HL-60 (cell line): ENCODE measurements at regions not wholly inside any gene's neighbourhood (a gene's known extent, or its start where the extent isn't known, plus 50 kb on each side); places are given as distances from the start of the nearest gene placed in this dataset.
"Not testable (repeated sequence)": the region's sequence is repeated elsewhere in the genome, so short reads cannot be mapped to it uniquely, and the experiment has no call there.

Source experiments
- DNase-seq, 2 experiments: peaks; one replicate each; pipeline ENCODE4 v3.0.0-alpha.2; 2010 to 2020; ENCODE audit warnings: low read depth in 1 of 2, low spot score in 1 of 2
- H3K27ac ChIP-seq: fragments of 250-450 bp; sonication (Bioruptor Pico); replicated peaks from 2 replicates; pipeline ENCODE4 v1.5.1; 2020; ENCODE audit warnings: mild to moderate bottlenecking, moderate library complexity
- H3K27me3 ChIP-seq: fragments of 250-450 bp; sonication (Bioruptor Pico); 2 replicates; pipeline ENCODE4 v1.5.1; 2021; ENCODE audit warnings: mild to moderate bottlenecking, moderate library complexity; ENCODE audit not compliant: insufficient read depth, poor library complexity, severe bottlenecking
- H3K4me3 ChIP-seq: replicated peaks from 2 replicates; pipeline ENCODE4 v1.5.1; 2011; ENCODE audit warnings: mild to moderate bottlenecking, control low read depth, low read length; ENCODE audit not compliant: insufficient read depth
- CTCF ChIP-seq: IDR thresholded peaks from one replicate; pipeline ENCODE4 v1.5.1; 2011; ENCODE audit warnings: low read length, control low read depth, inconsistent platforms; ENCODE audit not compliant: insufficient read depth
- GABPA ChIP-seq: IDR thresholded peaks from 2 replicates; pipeline ENCODE4 v1.6.1; 2012; ENCODE audit warnings: low read depth
- POLR2AphosphoS5 ChIP-seq: IDR thresholded peaks from 2 replicates; pipeline ENCODE4 v1.6.1; 2012; ENCODE audit warnings: low read depth
- SPI1 ChIP-seq: IDR thresholded peaks from 2 replicates; pipeline ENCODE4 v1.6.1; 2012; ENCODE audit warnings: low read depth, mild to moderate bottlenecking, borderline replicate concordance
- TF ChIP-seq, protein P1 (sequence below): IDR thresholded peaks from 2 replicates; pipeline ENCODE4 v1.6.1; 2012; ENCODE audit warnings: low read depth; ENCODE audit not compliant: insufficient replicate concordance

- H3K27me3 ChIP-seq = no peaks in the 10 kb centered on the region
- no peak for TF ChIP-seq POLR2AphosphoS5
- no peak for TF ChIP-seq CTCF
- TF ChIP-seq SPI1 = no peak
- TF ChIP-seq, protein P1, sequence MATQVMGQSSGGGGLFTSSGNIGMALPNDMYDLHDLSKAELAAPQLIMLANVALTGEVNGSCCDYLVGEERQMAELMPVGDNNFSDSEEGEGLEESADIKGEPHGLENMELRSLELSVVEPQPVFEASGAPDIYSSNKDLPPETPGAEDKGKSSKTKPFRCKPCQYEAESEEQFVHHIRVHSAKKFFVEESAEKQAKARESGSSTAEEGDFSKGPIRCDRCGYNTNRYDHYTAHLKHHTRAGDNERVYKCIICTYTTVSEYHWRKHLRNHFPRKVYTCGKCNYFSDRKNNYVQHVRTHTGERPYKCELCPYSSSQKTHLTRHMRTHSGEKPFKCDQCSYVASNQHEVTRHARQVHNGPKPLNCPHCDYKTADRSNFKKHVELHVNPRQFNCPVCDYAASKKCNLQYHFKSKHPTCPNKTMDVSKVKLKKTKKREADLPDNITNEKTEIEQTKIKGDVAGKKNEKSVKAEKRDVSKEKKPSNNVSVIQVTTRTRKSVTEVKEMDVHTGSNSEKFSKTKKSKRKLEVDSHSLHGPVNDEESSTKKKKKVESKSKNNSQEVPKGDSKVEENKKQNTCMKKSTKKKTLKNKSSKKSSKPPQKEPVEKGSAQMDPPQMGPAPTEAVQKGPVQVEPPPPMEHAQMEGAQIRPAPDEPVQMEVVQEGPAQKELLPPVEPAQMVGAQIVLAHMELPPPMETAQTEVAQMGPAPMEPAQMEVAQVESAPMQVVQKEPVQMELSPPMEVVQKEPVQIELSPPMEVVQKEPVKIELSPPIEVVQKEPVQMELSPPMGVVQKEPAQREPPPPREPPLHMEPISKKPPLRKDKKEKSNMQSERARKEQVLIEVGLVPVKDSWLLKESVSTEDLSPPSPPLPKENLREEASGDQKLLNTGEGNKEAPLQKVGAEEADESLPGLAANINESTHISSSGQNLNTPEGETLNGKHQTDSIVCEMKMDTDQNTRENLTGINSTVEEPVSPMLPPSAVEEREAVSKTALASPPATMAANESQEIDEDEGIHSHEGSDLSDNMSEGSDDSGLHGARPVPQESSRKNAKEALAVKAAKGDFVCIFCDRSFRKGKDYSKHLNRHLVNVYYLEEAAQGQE = no peak
- no peak for TF ChIP-seq GABPA
Observed at GRCh38 chr17:79548116-79548515, 62.7 kb downstream of the RBFOX3 start.

DNA sequence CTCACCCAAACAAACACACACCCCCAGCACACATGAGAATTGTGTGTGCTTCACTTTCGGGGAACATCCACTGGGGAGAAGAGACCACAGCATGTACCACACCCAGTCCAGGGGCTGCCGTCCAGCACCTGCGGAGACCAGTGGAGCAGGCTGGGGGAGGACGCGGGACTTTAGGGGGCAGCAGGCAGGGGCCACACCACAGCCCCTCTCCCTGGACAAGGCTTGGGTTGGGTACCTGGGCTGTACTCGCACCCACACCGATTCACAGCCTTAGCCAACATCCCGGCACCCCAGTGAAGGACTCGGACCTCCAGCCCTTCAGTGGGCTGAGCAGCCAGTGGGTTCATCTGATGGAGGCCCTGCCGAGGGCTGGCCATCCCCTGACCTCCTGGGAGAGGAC lies 63.3 kb downstream of the RBFOX3 start:
- Histone ChIP-seq H3K4me3 (no peak overlapping the region), H3K27me3 (no peaks in the 10 kb centered on the region), H3K27ac (no peak overlapping the region)
- TF ChIP-seq, protein P1 = no peak
- no peak for TF ChIP-seq SPI1
- TF ChIP-seq GABPA = no peak
- no peak for DNase-seq

More at GRCh38 chr17:79548116-79548515, 62.7 kb downstream of the RBFOX3 start:
- no peak overlapping the region for H3K4me3 ChIP-seq
- no peak overlapping the region for H3K27ac ChIP-seq
- no peak for DNase-seq

DNA sequence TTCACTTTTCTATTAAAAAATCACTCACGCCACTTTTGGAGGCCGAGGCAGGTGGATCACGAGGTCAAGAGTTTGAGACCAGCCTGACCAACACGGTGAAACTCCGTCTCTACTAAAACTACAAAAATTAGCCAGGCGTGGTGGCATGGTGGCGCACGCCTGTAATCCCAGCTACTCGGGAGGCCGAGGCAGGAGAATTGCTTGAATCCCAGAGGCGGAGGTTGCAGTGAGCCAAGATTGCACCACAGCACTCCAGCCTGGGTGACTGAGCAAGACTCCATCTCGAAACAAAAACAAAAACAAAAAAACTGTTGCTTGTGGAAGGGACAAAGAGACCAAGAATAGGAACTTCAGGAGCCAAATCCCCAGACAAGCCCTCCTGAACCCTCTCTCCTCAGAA lies 63.7 kb downstream of the RBFOX3 start:
- not testable (repeated sequence) for H3K27ac ChIP-seq, DNase-seq, H3K27me3 ChIP-seq, H3K4me3 ChIP-seq

GRCh38 chr17:79546386-79546785 lies 64.5 kb downstream of the RBFOX3 start:
- no peak for DNase-seq
- Histone ChIP-seq H3K27me3 (no peaks in the 10 kb centered on the region), H3K4me3 (no peak overlapping the region), H3K27ac (no peak overlapping the region)
- TF ChIP-seq POLR2AphosphoS5 (no peak), CTCF (no peak), GABPA (no peak), SPI1 (no peak)
- TF ChIP-seq, protein P1 = no peak
